ENCODE measurements at regions not wholly inside any gene's neighbourhood (a gene's known extent, or its start where the extent isn't known, plus 50 kb on each side); places are given as distances from the start of the nearest gene placed in this dataset.
"Not testable (repeated sequence)": the region's sequence is repeated elsewhere in the genome, so short reads cannot be mapped to it uniquely, and the experiment has no call there.

DNA sequence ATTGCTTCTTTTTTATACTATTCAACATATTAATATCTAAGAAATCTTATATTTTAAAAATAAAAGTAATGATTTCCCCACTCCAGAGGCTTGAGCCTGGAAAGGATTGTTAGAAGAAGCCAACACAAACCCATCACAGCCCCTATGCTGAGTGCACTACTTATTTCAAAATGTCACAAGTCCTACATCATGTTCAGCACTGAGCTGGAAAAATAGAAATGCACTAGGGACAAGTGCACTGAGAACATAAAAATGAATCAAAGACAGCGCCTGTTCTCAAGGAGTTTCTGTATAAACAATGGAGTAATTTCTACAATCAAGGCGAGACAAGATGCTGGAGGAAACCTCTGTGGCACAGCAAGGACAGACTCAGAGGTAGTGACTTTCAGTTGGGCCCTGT, 155.0 kb downstream of the TXNL1 start:
- intact Hi-C loops (cut with micrococcal nuclease): no loop called here
- H3K4me3 Mint-ChIP-seq: no peak overlapping the region
- CTCF ChIA-PET: no interaction called here
- H3K9me3 Mint-ChIP-seq: peaks cover 2% of the 10 kb centered on the region
- no peak overlapping the region for H3K27ac Mint-ChIP-seq
- no peaks in the 10 kb centered on the region for H3K27me3 Mint-ChIP-seq
- POLR2A ChIA-PET: no interaction called here
- no peaks in the 10 kb centered on the region for H3K36me3 Mint-ChIP-seq
- H3K4me1 Mint-ChIP-seq (ENCODE audit: low read depth): no peaks in the 10 kb centered on the region
- DNase-seq: no peak

DNA sequence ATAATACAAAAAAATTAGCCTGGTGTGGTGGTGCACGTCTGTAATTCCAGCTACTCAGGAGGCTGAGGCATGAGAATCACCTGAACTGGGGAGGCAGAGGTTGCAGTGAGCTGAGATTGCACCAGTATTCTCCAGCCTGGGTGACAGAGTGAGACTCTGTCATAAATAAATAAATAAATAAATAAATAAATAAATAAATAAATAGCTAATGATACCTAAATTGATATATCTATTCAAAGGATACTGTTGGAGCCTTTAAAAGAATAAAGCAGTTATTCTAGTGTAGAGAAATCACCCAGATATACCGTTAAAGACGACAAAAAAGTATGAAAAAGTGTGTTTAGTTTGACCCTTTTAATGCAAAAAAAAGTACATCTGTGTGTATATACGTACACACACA, 155.6 kb downstream of the TXNL1 start:
- H3K4me1 Mint-ChIP-seq (ENCODE audit: low read depth); H3K27me3 Mint-ChIP-seq; H3K27ac Mint-ChIP-seq; H3K36me3 Mint-ChIP-seq; H3K9me3 Mint-ChIP-seq; intact Hi-C loops (cut with micrococcal nuclease); CTCF ChIA-PET; POLR2A ChIA-PET; H3K4me3 Mint-ChIP-seq; DNase-seq: not testable (repeated sequence)

DNA sequence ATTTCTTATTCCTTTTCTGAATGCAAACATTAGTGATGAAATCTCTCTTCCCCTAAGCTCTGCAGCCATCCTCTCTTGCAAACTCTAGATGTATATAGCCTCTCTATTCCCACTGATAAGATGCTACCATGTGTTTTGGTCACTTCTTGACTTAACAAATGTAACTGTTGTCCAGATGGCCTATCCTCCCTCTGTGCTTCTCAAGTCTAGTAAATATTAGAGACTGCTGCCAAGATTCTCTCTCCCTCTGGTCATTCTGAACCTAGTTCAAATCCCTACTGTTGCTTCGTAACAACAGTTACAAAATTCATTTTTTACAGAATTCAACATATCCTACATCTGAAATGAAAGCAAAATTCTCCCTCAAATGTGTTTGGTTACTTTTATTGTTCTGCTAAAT, 156.6 kb downstream of the TXNL1 start:
- DNase-seq: no peak
- Mint-ChIP-seq H3K27me3 (no peaks in the 10 kb centered on the region), H3K27ac (no peak overlapping the region), H3K9me3 (peaks cover 2% of the 10 kb centered on the region), H3K4me1 (ENCODE audit: low read depth) (no peaks in the 10 kb centered on the region), H3K36me3 (no peaks in the 10 kb centered on the region), H3K4me3 (no peak overlapping the region)
- POLR2A ChIA-PET: no interaction called here
- CTCF ChIA-PET: no interaction called here
- intact Hi-C loops (cut with micrococcal nuclease): no loop called here

DNA sequence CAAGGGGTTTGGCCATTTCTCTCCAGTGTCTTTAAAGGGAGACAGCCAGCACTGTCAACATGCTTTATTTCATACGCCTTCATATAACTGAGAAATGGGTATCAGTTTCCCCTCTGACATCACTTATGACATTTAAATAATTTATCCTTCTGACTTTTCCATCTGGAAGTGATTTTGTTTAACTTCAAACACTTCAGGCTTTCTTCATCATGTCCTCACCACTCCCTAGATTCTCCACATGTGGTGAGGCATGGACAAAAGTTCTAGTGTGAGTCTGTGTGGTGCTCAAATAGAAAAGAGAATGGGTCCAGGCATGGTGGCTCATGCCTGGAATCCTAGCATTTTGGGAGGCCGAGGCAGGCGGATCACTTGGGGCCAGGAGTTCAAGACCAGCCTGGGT, 158.6 kb downstream of the TXNL1 start:
- POLR2A ChIA-PET: no interaction called here
- H3K4me3 Mint-ChIP-seq: no peak overlapping the region

DNA sequence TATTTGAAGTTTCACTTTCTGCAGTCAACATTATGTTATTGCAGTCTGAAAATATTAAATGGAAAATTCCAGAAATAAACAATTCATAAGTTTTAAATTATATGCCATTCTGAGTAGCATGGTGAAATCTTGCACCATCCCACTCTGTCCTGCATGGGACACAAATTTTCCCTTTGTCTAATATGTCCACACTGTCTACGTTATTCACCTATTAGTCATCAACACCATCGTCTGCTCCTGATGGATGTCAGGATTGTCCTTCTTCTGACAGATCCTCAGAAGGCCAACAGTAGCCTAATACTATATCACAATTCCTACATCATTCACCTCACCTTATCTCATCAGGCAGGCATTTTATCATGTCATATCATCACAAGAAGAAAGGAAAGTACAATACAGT, 163.1 kb downstream of the TXNL1 start:
- Mint-ChIP-seq H3K4me1 (ENCODE audit: low read depth) (no peaks in the 10 kb centered on the region), H3K9me3 (no peaks in the 10 kb centered on the region), H3K4me3 (no peak overlapping the region), H3K27me3 (no peaks in the 10 kb centered on the region), H3K27ac (no peak overlapping the region), H3K36me3 (no peaks in the 10 kb centered on the region)
- CTCF ChIA-PET: no interaction called here
- intact Hi-C loops (cut with micrococcal nuclease): no loop called here
- POLR2A ChIA-PET: no interaction called here
- no peak for DNase-seq

More for the DNA sequence above, 158.6 kb downstream of the TXNL1 start:
- Mint-ChIP-seq H3K27ac (no peak overlapping the region), H3K4me1 (ENCODE audit: low read depth) (no peaks in the 10 kb centered on the region), H3K27me3 (no peaks in the 10 kb centered on the region), H3K9me3 (no peaks in the 10 kb centered on the region), H3K36me3 (no peaks in the 10 kb centered on the region)
- CTCF ChIA-PET: no interaction called here
- intact Hi-C loops (cut with micrococcal nuclease): no loop called here
- no peak for DNase-seq

DNA sequence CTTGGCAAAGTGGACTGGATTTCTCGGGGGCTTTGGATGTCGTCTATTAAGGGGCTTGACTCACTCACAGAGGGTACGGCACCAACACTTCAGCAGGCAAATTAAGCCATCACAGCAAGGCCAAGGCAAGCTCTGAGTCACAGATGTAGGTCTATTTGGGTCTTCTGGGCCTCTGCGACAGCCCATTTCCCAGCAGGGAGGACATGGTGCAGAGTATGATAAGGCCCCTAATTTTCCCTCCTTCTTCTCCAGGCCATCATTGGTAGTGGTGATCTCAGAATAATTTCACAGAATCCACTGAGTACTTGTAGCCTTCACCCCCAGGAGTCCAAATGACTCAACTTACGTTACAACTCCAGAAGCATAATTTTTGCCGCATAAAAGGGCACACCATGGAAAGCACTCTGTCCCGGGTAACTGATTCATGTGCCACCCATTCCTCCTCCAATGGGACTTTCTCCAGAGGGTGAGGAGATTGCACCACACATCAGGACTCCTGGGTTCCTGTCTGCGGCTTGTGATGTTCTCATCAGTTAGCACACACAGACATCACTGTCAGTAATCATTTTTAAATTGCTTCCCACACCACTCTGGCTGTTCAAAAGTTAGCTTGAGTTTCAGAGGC, 164.9 kb downstream of the TXNL1 start:
- no peak for DNase-seq
- H3K27me3 Mint-ChIP-seq: no peaks in the 10 kb centered on the region
- POLR2A ChIA-PET: no interaction called here
- CTCF ChIA-PET: no interaction called here
- no peak overlapping the region for H3K4me3 Mint-ChIP-seq
- H3K9me3 Mint-ChIP-seq: no peaks in the 10 kb centered on the region
- no peaks in the 10 kb centered on the region for H3K4me1 Mint-ChIP-seq (ENCODE audit: low read depth)
- no peaks in the 10 kb centered on the region for H3K36me3 Mint-ChIP-seq
- intact Hi-C loops (cut with micrococcal nuclease): no loop called here
- no peak overlapping the region for H3K27ac Mint-ChIP-seq

DNA sequence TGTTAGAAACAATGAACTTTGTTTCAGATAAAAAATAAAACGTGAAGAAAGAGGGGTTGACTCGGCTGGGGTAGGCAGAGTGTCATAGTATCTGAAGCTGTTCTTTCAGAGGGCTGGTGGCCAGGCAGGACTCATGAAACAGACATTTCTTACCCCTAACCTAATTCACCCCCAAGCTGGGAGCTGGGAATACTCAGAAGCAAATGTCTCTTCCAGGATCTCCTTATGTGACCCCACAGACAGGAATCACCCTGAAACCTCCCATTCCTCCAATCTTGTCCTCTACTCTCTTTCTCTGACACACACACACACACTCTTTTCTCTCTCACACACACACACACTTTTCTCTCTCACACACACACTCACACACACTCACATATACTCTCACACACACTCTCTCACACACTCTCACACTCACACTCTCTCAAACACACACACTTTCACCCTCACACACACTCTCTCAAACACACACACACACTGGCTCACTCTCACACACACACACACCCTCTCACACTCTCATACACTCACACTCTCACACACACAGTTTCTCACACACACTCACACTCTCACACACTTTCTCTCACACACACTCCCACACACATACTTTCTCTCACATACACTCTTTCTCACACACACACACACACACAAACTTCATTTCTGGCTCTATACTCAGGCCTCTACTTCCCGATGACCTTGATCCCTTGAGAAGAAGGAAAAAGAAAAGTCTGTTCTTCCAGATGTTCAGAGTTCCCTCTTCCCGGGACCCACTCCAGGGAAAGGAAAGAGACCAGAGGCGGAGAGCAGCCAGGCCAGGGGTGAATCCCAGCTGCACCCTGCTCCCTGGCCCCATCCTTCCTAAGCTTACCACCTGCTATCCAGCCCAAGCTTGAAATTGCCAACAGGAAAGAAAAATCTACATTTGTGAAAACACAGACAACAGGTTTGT, 167.7 kb downstream of the TXNL1 start:
- POLR2A ChIA-PET: interaction anchor here (0.6 kb wide), 1 partner anchor 160 kb away, joined by 4 read pairs; no protein-coding TSS in a partner anchor
- H3K9me3 Mint-ChIP-seq: peaks cover 3% of the 10 kb centered on the region
- H3K4me1 Mint-ChIP-seq (ENCODE audit: low read depth): no peaks in the 10 kb centered on the region
- no peak overlapping the region for H3K27ac Mint-ChIP-seq
- peaks cover 2% of the 10 kb centered on the region for H3K27me3 Mint-ChIP-seq
- DNase-seq: no peak
- no peaks in the 10 kb centered on the region for H3K36me3 Mint-ChIP-seq
- intact Hi-C loops (cut with micrococcal nuclease): no loop called here
- CTCF ChIA-PET: no interaction called here
- H3K4me3 Mint-ChIP-seq: no peak overlapping the region

DNA sequence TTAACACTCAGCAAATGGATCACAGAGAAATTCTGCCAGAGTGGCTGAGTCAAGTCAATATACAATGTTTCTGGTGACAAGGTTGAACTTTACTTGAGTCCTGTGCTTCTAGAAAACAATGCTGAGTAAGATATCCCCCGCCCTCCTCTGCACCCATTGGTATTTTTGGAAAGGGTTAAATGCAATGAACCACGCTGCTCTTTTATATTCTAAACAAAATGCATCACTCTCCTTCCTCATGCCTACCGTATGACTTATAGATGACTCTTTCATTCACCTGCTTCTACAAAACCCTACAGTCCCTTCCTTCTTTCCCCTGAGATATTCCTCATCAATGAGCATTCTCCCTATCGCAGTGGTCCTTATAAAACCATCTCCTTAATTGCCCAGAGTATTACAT, 168.8 kb downstream of the TXNL1 start:
- Mint-ChIP-seq H3K27ac (no peak overlapping the region), H3K27me3 (peaks cover 3% of the 10 kb centered on the region), H3K4me3 (no peak overlapping the region), H3K36me3 (no peaks in the 10 kb centered on the region), H3K4me1 (ENCODE audit: low read depth) (no peaks in the 10 kb centered on the region), H3K9me3 (peaks cover 12% of the 10 kb centered on the region)
- intact Hi-C loops (cut with micrococcal nuclease): no loop called here
- DNase-seq: no peak
- ChIA-PET CTCF (no interaction called here), POLR2A (no interaction called here)

DNA sequence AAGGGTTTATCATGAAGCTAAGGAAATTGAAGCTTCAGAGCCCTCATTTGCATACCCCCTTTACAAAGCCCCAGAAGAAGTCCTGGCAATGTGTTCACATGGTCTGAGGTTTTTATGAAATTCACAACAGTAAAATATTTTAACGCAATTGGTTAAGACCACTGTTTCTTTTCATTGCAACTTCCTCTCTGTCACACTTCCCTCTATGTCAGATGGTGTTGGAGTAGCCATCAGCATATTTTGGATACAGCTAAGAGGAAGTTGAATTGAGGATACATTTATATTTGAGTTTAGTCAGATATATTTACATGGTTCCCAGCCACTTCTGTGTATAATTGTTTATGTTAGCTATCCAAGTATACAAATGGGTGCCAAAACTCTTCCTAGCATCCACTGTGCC, 170.0 kb downstream of the TXNL1 start:
- POLR2A ChIA-PET: no interaction called here
- no peak overlapping the region for H3K4me3 Mint-ChIP-seq

DNA sequence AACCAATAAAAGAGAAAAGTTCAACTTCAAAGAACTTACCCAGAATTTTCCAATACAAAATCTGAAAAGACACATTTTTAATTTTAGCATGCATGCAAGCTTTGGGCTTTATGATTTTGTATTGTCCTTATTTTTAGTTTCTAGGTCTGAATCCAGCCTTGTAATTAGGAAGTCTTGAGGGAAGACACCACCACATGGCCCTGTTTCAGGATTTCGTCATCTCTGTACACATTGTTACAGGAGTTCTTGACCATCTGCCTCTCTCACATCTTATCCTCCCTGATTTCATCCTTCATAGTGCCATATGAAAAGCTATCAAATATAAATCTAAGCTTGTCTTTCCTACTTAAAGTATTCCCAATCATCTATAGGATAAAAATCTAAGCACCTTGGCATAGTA, 176.1 kb downstream of the TXNL1 start:
- Mint-ChIP-seq H3K9me3 (peaks cover 19% of the 10 kb centered on the region), H3K27me3 (peaks cover 5% of the 10 kb centered on the region), H3K36me3 (no peaks in the 10 kb centered on the region), H3K27ac (no peak overlapping the region), H3K4me3 (no peak overlapping the region), H3K4me1 (ENCODE audit: low read depth) (no peaks in the 10 kb centered on the region)
- POLR2A ChIA-PET: no interaction called here
- no peak for DNase-seq
- CTCF ChIA-PET: no interaction called here
- intact Hi-C loops (cut with micrococcal nuclease): no loop called here

More for the DNA sequence above, 170.0 kb downstream of the TXNL1 start:
- CTCF ChIA-PET: no interaction called here
- intact Hi-C loops (cut with micrococcal nuclease): no loop called here
- Mint-ChIP-seq H3K36me3 (no peaks in the 10 kb centered on the region), H3K27me3 (peaks cover 3% of the 10 kb centered on the region), H3K4me1 (ENCODE audit: low read depth) (no peaks in the 10 kb centered on the region), H3K27ac (no peak overlapping the region), H3K9me3 (peaks cover 19% of the 10 kb centered on the region)
- DNase-seq: no peak

DNA sequence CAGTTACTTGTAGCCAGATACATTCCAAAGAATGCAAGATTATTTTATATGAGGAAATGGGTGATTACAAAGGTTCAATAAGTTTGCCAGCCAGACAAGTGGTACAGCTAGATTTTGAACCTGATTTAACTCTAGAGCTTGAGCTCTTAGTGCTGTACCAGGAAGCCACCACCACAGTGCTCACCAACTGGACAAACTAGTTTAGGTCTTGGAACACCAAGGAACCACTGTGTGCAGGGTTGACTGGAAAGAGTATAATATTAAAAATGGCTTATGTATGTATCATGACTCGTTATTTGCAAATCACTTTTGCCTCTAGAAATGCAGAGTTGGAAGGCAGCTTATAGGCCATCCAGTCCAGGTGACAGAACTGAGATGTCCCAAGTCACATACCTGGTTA, 177.2 kb downstream of the TXNL1 start:
- CTCF ChIA-PET: no interaction called here
- Mint-ChIP-seq H3K36me3 (no peaks in the 10 kb centered on the region), H3K4me1 (ENCODE audit: low read depth) (no peaks in the 10 kb centered on the region), H3K27ac (no peak overlapping the region), H3K4me3 (no peak overlapping the region), H3K27me3 (peaks cover 5% of the 10 kb centered on the region), H3K9me3 (peaks cover 19% of the 10 kb centered on the region)
- no peak for DNase-seq
- POLR2A ChIA-PET: no interaction called here
- intact Hi-C loops (cut with micrococcal nuclease): no loop called here

DNA sequence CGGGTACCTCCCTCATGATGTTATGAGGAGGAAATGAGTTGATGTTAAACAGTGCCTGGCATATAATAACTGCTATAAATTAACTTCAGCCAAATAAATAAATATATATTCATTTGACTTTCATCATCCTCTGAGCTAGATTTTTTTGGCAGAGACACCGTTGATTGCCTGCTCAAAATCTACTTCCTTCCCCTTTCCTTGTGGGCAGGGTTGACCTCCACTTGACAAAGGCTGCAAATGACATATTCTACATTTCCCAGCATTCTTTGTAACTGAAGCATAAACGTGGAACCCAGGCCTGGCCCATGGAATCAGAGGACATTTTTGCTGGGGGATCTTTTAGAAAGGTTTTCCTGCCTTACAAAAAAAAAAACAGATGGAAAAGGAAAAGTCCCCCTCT, 177.8 kb downstream of the TXNL1 start:
- Mint-ChIP-seq H3K27me3 (peaks cover 2% of the 10 kb centered on the region), H3K27ac (no peak overlapping the region), H3K9me3 (peaks cover 15% of the 10 kb centered on the region), H3K4me3 (no peak overlapping the region), H3K36me3 (no peaks in the 10 kb centered on the region), H3K4me1 (ENCODE audit: low read depth) (no peaks in the 10 kb centered on the region)
- CTCF ChIA-PET: no interaction called here
- intact Hi-C loops (cut with micrococcal nuclease): no loop called here
- DNase-seq: no peak
- POLR2A ChIA-PET: no interaction called here
